ENCODE measurements at regions not wholly inside any gene's neighbourhood (a gene's known extent, or its start where the extent isn't known, plus 50 kb on each side); places are given as distances from the start of the nearest gene placed in this dataset.

DNA sequence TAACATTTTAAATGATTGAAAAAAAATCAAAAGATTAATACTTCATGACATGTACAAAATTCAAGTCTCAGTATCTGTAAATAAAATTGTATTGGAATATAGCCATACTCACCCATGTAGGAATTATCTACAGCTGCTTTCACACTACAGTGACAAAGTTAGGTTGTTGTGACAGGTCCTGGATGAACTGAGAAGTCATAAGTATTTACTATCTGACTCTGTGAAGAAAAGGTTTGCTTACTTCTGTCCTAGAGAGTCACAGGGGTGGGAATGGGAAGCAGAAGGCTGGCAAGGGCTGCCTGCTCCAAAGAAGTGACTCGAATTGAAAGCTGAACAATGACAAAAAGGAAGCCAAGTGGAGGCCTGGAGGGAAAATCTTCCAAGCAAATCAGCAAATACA is 155.2 kb downstream of the SLC30A10 start:
- no peak for DNase-seq (ENCODE audit: low read depth, low spot score)

GRCh38 chr1:219772265-219773036 is 155.9 kb downstream of the SLC30A10 start:
- DNase-seq (ENCODE audit: low read depth, low spot score) = no peak

DNA sequence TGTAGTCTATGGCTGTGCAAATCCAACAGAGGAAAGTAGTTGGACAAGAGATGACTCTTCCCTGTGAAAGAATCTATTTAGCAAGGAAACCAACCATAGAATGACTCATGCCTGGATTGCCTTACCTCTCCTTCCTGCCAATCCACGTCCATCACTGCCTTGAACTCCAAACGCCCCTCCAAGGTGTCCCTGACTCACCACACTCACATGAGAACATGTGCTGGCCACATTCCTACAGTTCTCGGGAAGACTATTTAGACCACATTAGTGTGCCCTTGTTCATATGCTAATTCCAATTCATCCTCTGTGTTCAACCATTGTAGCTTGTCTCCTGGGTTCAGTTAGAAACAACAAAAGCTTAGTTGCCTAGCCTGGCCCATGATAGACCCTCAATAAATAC is 157.3 kb downstream of the SLC30A10 start:
- peak; percentile 41 for DNase-seq (ENCODE audit: low read depth, low spot score)

- DNase-seq (ENCODE audit: low read depth, low spot score) = no peak
These were observed 150.4 kb upstream of the ZC3H11B start for GRCh38 chr1:219763321-219763720.

DNA sequence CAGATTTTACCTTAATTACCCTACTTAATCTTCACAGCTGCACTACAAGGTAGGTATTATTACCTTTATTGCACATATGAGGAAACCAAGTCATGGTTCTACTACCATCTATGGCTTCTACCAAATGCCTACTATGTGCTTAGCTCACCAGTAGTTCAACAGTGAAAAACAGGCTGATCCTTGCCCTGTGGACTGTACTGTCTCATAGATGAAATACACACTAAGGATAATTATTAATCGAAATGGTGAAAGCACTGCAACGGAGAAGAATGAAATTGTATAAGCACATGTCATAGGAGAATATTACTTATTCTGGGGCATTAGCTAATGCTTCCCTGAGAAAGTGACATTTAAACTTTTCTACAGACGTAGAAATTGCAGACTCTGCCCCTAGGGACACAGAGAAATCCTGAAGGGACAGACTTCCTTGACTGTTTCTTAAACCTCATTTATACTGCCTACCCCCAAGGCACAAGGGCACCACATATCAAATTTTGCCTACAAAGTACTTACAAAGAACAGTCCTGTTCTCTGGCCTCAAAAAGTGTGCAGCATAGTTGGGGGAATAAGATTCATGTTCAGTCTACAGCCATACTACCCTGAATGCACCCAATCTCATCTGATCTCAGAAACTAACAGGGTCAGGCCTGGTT is 148.4 kb upstream of the ZC3H11B start:
- no peak for DNase-seq (ENCODE audit: low read depth, low spot score)

GRCh38 chr1:219759095-219759494 is 146.2 kb upstream of the ZC3H11B start:
- no peak for DNase-seq (ENCODE audit: low read depth, low spot score)

- no peak for DNase-seq (ENCODE audit: low read depth, low spot score)
These were observed 145.0 kb upstream of the ZC3H11B start for GRCh38 chr1:219757890-219758289.

- DNase-seq (ENCODE audit: low read depth, low spot score) = no peak
These were observed 142.3 kb upstream of the ZC3H11B start for GRCh38 chr1:219755234-219755633.

DNA sequence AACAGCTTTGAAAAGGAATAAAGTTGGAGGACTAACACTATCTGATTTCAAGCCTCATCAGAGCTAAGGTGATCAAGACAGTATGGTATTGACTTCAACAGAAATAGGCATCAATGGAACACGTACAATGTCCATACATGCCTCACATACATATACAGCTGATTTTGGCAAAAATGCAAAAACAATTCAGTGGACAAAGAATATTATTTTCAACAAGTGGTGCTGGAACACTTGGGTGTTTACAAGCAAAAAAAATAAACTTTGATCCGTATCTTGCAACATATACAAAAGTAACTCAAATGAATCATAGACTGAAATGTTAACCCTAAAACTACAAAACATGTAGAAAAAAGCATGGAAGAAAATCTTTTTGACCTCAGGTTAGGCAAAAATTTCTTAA is 141.9 kb upstream of the ZC3H11B start:
- DNase-seq (ENCODE audit: low read depth, low spot score) = no peak

DNA sequence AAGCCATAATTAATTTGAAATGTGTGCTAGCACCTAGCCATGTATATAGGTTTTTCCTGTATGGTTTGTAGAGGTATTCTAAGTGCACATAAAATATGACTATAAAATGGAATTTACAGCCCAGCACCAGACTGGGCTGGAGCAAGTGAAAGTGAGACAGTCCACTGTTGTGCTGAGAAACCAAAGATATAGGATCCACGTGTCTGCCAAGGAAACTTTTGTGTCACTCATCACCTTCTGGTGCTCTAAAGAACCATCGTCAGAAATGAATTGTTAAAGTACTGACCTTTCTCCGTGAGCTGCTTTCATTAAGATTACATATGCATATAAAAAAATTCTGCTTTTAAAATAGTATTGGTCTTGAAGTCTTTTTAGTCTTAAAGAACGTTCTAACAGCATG is 141.0 kb upstream of the ZC3H11B start:
- no peak for DNase-seq (ENCODE audit: low read depth, low spot score)

DNA sequence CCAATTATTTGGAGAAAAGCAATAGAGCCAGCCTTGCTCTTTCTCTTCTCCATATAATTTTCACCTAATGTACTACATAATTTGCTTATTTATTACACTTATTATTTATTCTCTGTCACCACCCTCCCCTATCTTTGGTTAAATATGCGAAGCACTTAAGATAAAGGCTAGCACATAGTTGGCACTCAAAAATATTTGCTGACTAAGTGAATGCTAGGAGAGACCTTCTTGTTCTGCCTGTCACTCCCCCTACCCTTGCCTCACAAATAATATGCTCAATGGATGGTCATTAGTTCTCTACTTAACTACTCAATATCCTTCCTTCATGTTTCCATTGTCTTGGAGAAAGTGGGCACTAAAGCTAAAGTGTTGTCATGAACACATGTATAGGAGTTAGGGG is 139.7 kb upstream of the ZC3H11B start:
- no peak for DNase-seq (ENCODE audit: low read depth, low spot score)

- DNase-seq (ENCODE audit: low read depth, low spot score) = no peak
These were observed 139.1 kb upstream of the ZC3H11B start for GRCh38 chr1:219751870-219752507.

DNA sequence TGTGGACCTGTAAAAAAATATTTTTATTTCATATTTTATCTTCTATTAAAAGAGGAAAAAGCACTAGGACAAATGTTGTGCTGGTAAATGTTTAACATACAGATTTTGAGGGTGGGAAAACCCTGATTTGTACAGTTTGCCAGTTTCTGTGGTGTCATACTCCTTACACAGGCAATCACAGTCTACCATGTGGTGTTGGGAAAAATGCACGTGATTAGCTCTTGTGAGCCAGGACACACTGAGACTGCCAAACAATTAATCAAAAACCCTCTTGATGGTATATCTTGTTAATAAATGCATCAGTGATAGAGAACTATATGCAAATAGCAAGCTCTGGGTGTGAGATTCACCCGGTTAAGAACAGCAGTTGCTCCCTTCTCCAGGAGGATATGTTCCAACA is 136.5 kb upstream of the ZC3H11B start:
- no peak for DNase-seq (ENCODE audit: low read depth, low spot score)

- no peak for DNase-seq (ENCODE audit: low read depth, low spot score)
These were observed 133.2 kb upstream of the ZC3H11B start for GRCh38 chr1:219746141-219746540.

DNA sequence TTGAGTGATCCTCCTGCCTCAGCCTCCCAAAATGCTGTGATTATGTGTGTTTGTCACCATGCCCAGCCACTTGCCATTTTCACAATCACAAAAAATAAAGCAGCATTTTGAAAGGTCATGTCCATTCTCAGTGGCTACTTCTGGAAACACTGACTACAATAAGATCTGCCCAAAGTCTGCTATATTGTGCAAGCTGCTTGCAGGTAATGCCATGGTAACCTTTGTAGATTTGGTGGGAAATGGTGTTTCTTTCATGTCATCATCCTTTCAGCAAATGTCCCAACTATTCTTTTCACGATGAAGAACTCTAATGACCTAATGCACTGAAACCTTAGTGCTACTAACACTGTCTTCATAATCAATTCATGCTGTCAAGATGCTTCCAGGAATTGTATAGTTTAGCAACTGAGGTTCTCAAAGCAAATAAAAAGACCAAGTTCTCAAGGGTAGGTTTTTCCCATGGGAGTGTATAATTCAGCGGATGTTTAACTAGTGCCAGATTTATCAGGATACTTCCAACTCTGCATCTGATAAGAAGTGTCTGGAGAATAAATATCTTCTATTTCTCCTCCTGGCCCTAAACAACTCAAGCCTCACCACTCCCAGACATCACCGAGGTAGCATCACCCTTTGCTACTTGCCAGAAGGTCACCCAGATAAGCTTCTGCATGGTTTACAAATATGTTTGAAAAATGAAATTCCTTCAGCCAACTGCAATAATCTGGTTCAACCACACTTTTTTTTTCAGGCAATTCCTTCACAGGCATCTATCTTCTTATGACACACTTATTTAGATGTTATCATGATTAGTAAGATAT is 132.0 kb upstream of the ZC3H11B start:
- no peak for DNase-seq (ENCODE audit: low read depth, low spot score)

- no peak for DNase-seq (ENCODE audit: low read depth, low spot score)
These were observed 128.4 kb upstream of the ZC3H11B start for GRCh38 chr1:219741011-219741970.

DNA sequence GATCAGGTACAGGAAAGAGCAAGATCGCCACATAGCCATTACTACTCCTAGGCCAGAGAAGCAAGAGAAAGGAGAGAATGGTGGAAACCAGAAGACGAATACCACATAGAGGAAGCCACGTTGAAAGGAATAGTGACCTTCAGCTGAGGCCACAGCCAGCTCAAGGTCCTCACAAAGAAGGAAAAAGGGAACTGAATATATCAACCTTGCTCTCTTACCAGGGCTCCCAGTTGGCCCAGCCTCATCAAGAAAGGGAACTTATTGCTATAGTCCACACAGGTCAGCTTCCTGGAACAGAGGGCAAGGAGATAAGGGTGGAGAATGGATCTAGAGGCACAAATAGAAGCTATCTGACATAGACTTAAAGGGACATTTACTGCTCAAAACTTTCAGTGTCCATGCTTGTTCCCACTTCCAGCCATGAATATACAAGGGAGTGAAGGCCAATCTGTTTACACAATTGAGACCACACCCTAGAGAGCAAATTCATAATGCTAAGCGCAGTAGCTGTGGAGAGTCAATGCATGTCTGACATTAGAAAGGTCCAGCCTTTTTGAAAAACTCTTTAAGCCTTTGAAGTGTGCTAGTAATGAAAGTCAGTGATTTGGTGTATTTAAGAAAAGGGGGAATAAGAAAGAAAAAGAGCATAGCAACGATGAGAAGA is 120.7 kb upstream of the ZC3H11B start:
- no peak for DNase-seq (ENCODE audit: low read depth, low spot score)

- no peak for DNase-seq (ENCODE audit: low read depth, low spot score)
These were observed 120.0 kb upstream of the ZC3H11B start for GRCh38 chr1:219732814-219733491.

DNA sequence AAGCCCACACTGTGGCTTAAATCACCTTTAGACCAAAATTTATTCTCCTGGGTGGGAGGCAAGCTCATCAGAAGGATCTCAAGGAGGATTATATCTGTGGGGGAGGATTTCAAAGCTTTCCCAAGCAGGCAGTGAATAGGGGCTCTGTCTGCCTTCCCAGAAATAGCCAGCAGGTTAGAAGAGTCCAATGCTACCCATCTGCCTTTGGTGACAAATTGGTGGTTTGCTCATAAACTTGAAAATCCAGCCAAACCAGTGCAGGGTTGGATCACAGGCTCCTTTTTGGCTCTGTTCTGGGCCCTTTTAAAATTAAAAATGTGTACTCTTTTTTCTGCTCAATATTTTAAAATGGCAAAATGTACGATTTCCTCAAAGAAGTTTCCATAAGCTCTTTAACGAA is 118.9 kb upstream of the ZC3H11B start:
- no peak for DNase-seq (ENCODE audit: low read depth, low spot score)
